ENCODE measurements at regions not wholly inside any gene's neighbourhood (a gene's known extent, or its start where the extent isn't known, plus 50 kb on each side); places are given as distances from the start of the nearest gene placed in this dataset.

DNA sequence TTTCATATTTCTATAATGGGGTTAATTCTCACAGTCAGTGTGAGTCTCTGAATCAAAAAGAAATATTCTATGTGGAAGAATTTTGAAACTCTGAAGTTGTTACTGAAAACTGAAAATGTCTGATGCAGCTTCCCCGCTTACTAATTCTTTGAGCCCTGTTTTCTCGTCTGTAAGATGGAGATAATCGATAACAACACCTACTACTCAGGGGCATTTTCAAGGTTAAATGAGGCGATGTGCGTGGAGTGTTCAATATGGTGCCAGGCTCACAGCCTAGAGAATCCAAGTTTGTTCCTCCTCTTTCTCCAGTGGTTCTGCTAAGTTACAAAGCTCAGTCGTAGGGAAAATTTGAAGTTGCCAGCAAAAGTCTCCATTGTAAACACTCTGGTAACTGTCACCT, 391.4 kb downstream of the FUT8 start:
- TF ChIP-seq, protein P1, sequence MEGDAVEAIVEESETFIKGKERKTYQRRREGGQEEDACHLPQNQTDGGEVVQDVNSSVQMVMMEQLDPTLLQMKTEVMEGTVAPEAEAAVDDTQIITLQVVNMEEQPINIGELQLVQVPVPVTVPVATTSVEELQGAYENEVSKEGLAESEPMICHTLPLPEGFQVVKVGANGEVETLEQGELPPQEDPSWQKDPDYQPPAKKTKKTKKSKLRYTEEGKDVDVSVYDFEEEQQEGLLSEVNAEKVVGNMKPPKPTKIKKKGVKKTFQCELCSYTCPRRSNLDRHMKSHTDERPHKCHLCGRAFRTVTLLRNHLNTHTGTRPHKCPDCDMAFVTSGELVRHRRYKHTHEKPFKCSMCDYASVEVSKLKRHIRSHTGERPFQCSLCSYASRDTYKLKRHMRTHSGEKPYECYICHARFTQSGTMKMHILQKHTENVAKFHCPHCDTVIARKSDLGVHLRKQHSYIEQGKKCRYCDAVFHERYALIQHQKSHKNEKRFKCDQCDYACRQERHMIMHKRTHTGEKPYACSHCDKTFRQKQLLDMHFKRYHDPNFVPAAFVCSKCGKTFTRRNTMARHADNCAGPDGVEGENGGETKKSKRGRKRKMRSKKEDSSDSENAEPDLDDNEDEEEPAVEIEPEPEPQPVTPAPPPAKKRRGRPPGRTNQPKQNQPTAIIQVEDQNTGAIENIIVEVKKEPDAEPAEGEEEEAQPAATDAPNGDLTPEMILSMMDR (IDR thresholded peaks at IDR 0.05): no peak
- TF ChIP-seq EP300 (IDR thresholded peaks at IDR 0.05) (no peak), POLR2AphosphoS5 (IDR thresholded peaks at IDR 0.05) (no peak), POLR2A (IDR thresholded peaks at IDR 0.05) (no peak)
